ENCODE measurements at regions not wholly inside any gene's neighbourhood (a gene's known extent, or its start where the extent isn't known, plus 50 kb on each side); places are given as distances from the start of the nearest gene placed in this dataset.
"Not testable (repeated sequence)": the region's sequence is repeated elsewhere in the genome, so short reads cannot be mapped to it uniquely, and the experiment has no call there.

GRCh38 chr12:47410383-47410782, 295.4 kb downstream of the RPAP3 start:
- DNase-seq (ENCODE audit: low read depth) = no peak

- DNase-seq (ENCODE audit: low read depth) = no peak
Measured at GRCh38 chr12:47409310-47409987, 296.4 kb downstream of the RPAP3 start.

GRCh38 chr12:47408171-47408871, 297.5 kb downstream of the RPAP3 start:
- DNase-seq (ENCODE audit: low read depth) = peak; percentile 61

- no peak for DNase-seq (ENCODE audit: low read depth)
Measured at GRCh38 chr12:47407463-47408129, 298.2 kb downstream of the RPAP3 start.

GRCh38 chr12:47403681-47404080, 302.1 kb downstream of the RPAP3 start:
- DNase-seq (ENCODE audit: low read depth) = no peak

GRCh38 chr12:47401196-47401595, 304.6 kb downstream of the RPAP3 start:
- DNase-seq (ENCODE audit: low read depth) = not testable (repeated sequence)

- DNase-seq (ENCODE audit: low read depth) = no peak
Measured at GRCh38 chr12:47400266-47400665, 305.6 kb downstream of the RPAP3 start.

- DNase-seq (ENCODE audit: low read depth) = peak; percentile 70
Measured at GRCh38 chr12:47397664-47398281, 308.1 kb downstream of the RPAP3 start.

GRCh38 chr12:47396902-47397663, 308.7 kb downstream of the RPAP3 start:
- DNase-seq (ENCODE audit: low read depth) = no peak

- DNase-seq (ENCODE audit: low read depth) = peak; percentile 64
Measured at GRCh38 chr12:47394070-47394469, 311.8 kb downstream of the RPAP3 start.

GRCh38 chr12:47393403-47393790, 312.4 kb downstream of the RPAP3 start:
- DNase-seq (ENCODE audit: low read depth) = no peak

GRCh38 chr12:47391566-47391965, 311.8 kb upstream of the AMIGO2 start:
- no peak for DNase-seq (ENCODE audit: low read depth)

GRCh38 chr12:47388712-47389111, 309.0 kb upstream of the AMIGO2 start:
- DNase-seq (ENCODE audit: low read depth) = no peak

GRCh38 chr12:47387994-47388393, 308.2 kb upstream of the AMIGO2 start:
- no peak for DNase-seq (ENCODE audit: low read depth)

GRCh38 chr12:47385653-47386052, 305.9 kb upstream of the AMIGO2 start:
- no peak for DNase-seq (ENCODE audit: low read depth)

GRCh38 chr12:47383942-47384341, 304.2 kb upstream of the AMIGO2 start:
- DNase-seq (ENCODE audit: low read depth) = no peak

- DNase-seq (ENCODE audit: low read depth) = no peak
Measured at GRCh38 chr12:47382305-47382704, 302.5 kb upstream of the AMIGO2 start.

- DNase-seq (ENCODE audit: low read depth) = peak; percentile 45
Measured at GRCh38 chr12:47378907-47379306, 299.1 kb upstream of the AMIGO2 start.

GRCh38 chr12:47378222-47378582, 298.4 kb upstream of the AMIGO2 start:
- DNase-seq (ENCODE audit: low read depth) = no peak

GRCh38 chr12:47377414-47378221, 297.9 kb upstream of the AMIGO2 start:
- peak; percentile 76 for DNase-seq (ENCODE audit: low read depth)

GRCh38 chr12:47376927-47377326, 297.2 kb upstream of the AMIGO2 start:
- DNase-seq (ENCODE audit: low read depth) = no peak

Data from renal cortical epithelial cell (primary cell).